AG10803 (cell line): ENCODE measurements at regions not wholly inside any gene's neighbourhood (a gene's known extent, or its start where the extent isn't known, plus 50 kb on each side); places are given as distances from the start of the nearest gene placed in this dataset.

Experiments used
- DNase-seq: peaks from one replicate; pipeline ENCODE4 v3.0.0; 2010; ENCODE audit warnings: low read depth
- H3K4me3 ChIP-seq: 2 replicates; pipeline ENCODE4 v1.5.1; 2011; ENCODE audit warnings: mild to moderate bottlenecking, low read length, control low read depth
- CTCF ChIP-seq: conservative IDR thresholded peaks from 2 replicates; pipeline ENCODE4 v1.5.1; 2011; ENCODE audit warnings: mild to moderate bottlenecking, low read length, control low read depth, inconsistent platforms

DNA sequence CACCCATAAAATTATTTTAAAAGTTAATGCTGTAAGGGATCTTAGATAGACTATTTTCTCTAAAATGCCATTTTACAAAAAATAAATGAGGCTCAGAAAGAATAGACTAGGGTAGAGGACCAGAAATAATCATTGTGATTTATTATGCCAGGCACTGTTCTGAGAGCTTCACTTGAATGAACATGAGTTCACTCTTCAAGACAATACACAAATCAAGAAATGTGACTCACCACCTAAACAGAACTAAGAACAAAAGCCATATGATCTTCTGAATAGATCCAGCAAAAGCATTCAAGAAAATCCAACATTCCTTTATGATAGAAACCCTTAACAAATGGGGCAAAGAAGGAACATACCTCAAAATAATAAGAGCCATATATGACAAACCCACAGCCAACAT, 582.0 kb downstream of the PKHD1 start:
- H3K4me3 ChIP-seq, result no peak overlapping the region
- DNase-seq, result no peak
- TF ChIP-seq CTCF, result no peak

DNA sequence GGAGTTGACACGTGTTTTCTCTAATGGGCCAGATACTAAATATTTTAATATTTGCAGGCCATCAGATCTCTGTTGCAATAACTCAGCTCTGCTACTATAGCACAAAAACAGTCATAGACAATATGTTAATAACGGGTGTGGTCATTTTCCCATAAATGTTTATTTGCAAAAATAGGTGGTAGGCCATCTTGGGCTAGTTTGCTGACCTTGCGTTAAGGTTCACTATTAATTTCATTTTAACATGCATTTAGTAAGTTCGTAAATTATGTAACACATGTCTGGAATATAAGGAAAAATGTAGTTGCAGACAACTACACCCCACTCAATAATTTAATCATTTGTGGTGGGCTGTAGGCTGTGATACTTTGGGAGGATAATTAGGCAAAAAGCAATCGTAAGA, 577.8 kb downstream of the PKHD1 start:
- no peak overlapping the region for H3K4me3 ChIP-seq
- DNase-seq, result no peak
- no peak for TF ChIP-seq CTCF

- no peak overlapping the region for H3K4me3 ChIP-seq
- no peak for DNase-seq
- no peak for TF ChIP-seq CTCF
Measured at GRCh38 chr6:51511081-51511480, 576.3 kb downstream of the PKHD1 start.

DNA sequence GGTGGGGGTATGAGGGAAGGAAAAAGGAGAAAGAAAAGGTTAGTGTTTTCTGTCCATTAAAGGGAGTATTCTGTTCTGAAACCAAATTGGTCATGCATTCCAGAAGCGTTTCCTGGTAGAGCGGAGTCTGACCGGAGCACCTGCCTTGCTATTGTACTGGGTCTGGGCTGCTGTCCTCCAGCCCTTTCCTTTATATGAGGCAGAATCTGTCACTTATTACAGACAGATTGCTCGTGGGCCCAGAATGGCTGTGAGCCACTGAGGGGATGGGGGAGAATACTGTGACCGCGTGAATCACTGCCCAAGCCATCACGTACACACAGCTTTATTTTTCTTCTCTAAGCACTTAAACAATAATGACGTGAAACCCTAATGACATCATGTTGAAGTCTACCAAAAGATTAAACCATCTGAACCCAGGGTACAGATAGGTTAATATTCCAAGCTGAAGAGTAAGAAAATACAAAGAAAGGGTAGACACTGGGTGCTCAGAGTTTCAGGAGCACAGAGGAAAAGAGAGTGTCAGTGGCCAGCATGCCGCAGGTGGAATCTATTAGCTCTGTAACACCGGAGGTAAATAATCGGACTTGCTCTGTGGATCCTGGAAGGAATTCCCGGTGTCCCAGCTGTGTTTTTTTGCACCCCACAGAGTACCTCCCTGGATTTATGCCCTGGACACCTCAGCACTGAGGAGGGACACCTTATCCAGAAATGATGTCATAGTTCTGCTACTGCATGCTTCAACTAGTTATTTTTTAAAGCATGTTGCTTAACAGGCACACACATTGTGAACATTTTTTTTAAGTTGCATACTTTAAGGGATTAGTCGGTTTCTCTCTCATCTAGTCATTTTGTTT, 573.3 kb downstream of the PKHD1 start:
- no peak for TF ChIP-seq CTCF
- DNase-seq, result peak; percentile 4

GRCh38 chr6:51514748-51515402, 572.5 kb downstream of the PKHD1 start:
- no peak overlapping the region for H3K4me3 ChIP-seq
- no peak for DNase-seq
- no peak for TF ChIP-seq CTCF

More for the DNA sequence above, 573.3 kb downstream of the PKHD1 start:
- no peak overlapping the region for H3K4me3 ChIP-seq

GRCh38 chr6:51526049-51526448, 561.4 kb downstream of the PKHD1 start:
- no peak for DNase-seq
- no peak overlapping the region for H3K4me3 ChIP-seq
- TF ChIP-seq CTCF, result no peak

- TF ChIP-seq CTCF, result no peak
- H3K4me3 ChIP-seq, result no peak overlapping the region
- DNase-seq, result no peak
Measured at GRCh38 chr6:51526922-51527321, 560.5 kb downstream of the PKHD1 start.
